H9 (cell line): ENCODE measurements at regions not wholly inside any gene's neighbourhood (a gene's known extent, or its start where the extent isn't known, plus 50 kb on each side); places are given as distances from the start of the nearest gene placed in this dataset.

Experiments
- DNase-seq: peaks from one replicate; pipeline ENCODE4 v3.0.0-alpha.2; 2017
- H2AFZ ChIP-seq: one replicate; pipeline ENCODE4 v1.6.1; 2013; ENCODE audit warnings: mild to moderate bottlenecking, low read length, control low read depth, moderate library complexity
- H2AK5ac ChIP-seq: 2 replicates; pipeline ENCODE4 v1.6.1; 2013; ENCODE audit warnings: low read length, control low read depth, mixed read lengths; ENCODE audit not compliant: insufficient read length
- H2BK120ac ChIP-seq: one replicate; pipeline ENCODE4 v1.6.1; 2013; ENCODE audit warnings: low read depth, mild to moderate bottlenecking, low read length, control low read depth, inconsistent platforms; ENCODE audit not compliant: poor library complexity, severe bottlenecking
- H2BK12ac ChIP-seq: 2 replicates; pipeline ENCODE4 v1.6.1; 2013; ENCODE audit warnings: low read length, control low read depth, mixed read lengths, low read depth; ENCODE audit not compliant: insufficient read length
- H2BK15ac ChIP-seq: 2 replicates; pipeline ENCODE4 v1.6.1; 2013; ENCODE audit warnings: low read depth, low read length, control low read depth
- H2BK20ac ChIP-seq: one replicate; pipeline ENCODE4 v1.6.1; 2013; ENCODE audit warnings: low read depth, mild to moderate bottlenecking, low read length, control low read depth, inconsistent platforms; ENCODE audit not compliant: poor library complexity, severe bottlenecking
- H2BK5ac ChIP-seq: 2 replicates; pipeline ENCODE4 v1.6.1; 2013; ENCODE audit warnings: low read length, control low read depth, mixed read lengths; ENCODE audit not compliant: insufficient read length
- H3K14ac ChIP-seq: 2 replicates; pipeline ENCODE4 v1.6.1; 2013; ENCODE audit warnings: low read length, control low read depth; ENCODE audit not compliant: insufficient read depth
- H3K18ac ChIP-seq: 2 replicates; pipeline ENCODE4 v1.6.1; 2013; ENCODE audit warnings: low read depth, mild to moderate bottlenecking, mixed read lengths, low read length, control low read depth; ENCODE audit not compliant: insufficient read length
- H3K23ac ChIP-seq: 2 replicates; pipeline ENCODE4 v1.6.1; 2013; ENCODE audit warnings: low read length, control low read depth, mixed read lengths, low read depth; ENCODE audit not compliant: insufficient read length
- H3K23me2 ChIP-seq: 2 replicates; pipeline ENCODE4 v1.6.1; 2013; ENCODE audit warnings: low read depth, mild to moderate bottlenecking, mixed read lengths, low read length, control low read depth; ENCODE audit not compliant: insufficient read length, poor library complexity, severe bottlenecking
- H3K27ac ChIP-seq: 2 replicates; pipeline ENCODE4 v1.5.1; 2013; ENCODE audit warnings: low read length, control low read depth, mixed read lengths, low read depth; ENCODE audit not compliant: insufficient read length
- H3K27me3 ChIP-seq: 2 replicates; pipeline ENCODE4 v1.6.1; 2013; ENCODE audit warnings: low read length, control low read depth, inconsistent platforms; ENCODE audit not compliant: insufficient read depth
- H3K4ac ChIP-seq: 2 replicates; pipeline ENCODE4 v1.6.1; 2013; ENCODE audit warnings: low read depth, mild to moderate bottlenecking, control low read depth, inconsistent platforms, low read length, moderate library complexity
- H3K4me1 ChIP-seq: 2 replicates; pipeline ENCODE4 v1.6.1; 2013; ENCODE audit warnings: low read length, control low read depth, inconsistent platforms; ENCODE audit not compliant: insufficient read depth
- H3K4me2 ChIP-seq: 2 replicates; pipeline ENCODE4 v1.6.1; 2013; ENCODE audit warnings: low read length, control low read depth, mixed read lengths; ENCODE audit not compliant: insufficient read length, insufficient read depth
- H3K56ac ChIP-seq: 2 replicates; pipeline ENCODE4 v1.6.1; 2013; ENCODE audit warnings: low read depth, mild to moderate bottlenecking, mixed read lengths, low read length, control low read depth; ENCODE audit not compliant: insufficient read length
- H3K79me1 ChIP-seq: 2 replicates; pipeline ENCODE4 v1.6.1; 2013; ENCODE audit warnings: low read depth, mild to moderate bottlenecking, moderate library complexity, low read length, control low read depth, inconsistent platforms; ENCODE audit not compliant: insufficient read depth, poor library complexity, severe bottlenecking
- H3K79me2 ChIP-seq: 2 replicates; pipeline ENCODE4 v1.6.1; 2013; ENCODE audit warnings: low read length, control low read depth, inconsistent platforms; ENCODE audit not compliant: insufficient read depth
- H3K9ac ChIP-seq: 2 replicates; pipeline ENCODE4 v1.6.1; 2013; ENCODE audit warnings: low read length, control low read depth, mixed read lengths; ENCODE audit not compliant: insufficient read length; ENCODE audit errors: extremely low read depth
- H3K9me3 ChIP-seq: one replicate; pipeline ENCODE4 v1.6.1; 2013; ENCODE audit warnings: low read depth, low read length, inconsistent platforms; ENCODE audit not compliant: control insufficient read depth
- H3T11ph ChIP-seq: one replicate; pipeline ENCODE4 v1.6.1; 2013; ENCODE audit warnings: mild to moderate bottlenecking, low read length, control low read depth, inconsistent platforms
- H4K20me1 ChIP-seq: one replicate; pipeline ENCODE4 v1.6.1; 2013; ENCODE audit not compliant: control insufficient read depth, insufficient read length, insufficient read depth
- H4K5ac ChIP-seq: 2 replicates; pipeline ENCODE4 v1.6.1; 2013; ENCODE audit warnings: low read depth, mild to moderate bottlenecking, mixed read lengths, low read length, control low read depth; ENCODE audit not compliant: insufficient read length
- H4K8ac ChIP-seq: replicated peaks from 2 replicates; pipeline ENCODE4 v1.6.1; 2013; ENCODE audit warnings: low read length, control low read depth, mixed read lengths, low read depth; ENCODE audit not compliant: insufficient read length
- H4K91ac ChIP-seq: 2 replicates; pipeline ENCODE4 v1.6.1; 2013; ENCODE audit warnings: low read depth, mild to moderate bottlenecking, moderate library complexity, mixed read lengths, low read length, control low read depth; ENCODE audit not compliant: insufficient read length
- H3K27ac Mint-ChIP-seq, 3 experiments: 2 replicates in 2 of 3; 3 replicates in 1 of 3; pipeline ENCODE4 v1.8.0; 2020 to 2021; ENCODE audit warnings: mixed read lengths in 3 of 3, mild to moderate bottlenecking in 1 of 3, moderate library complexity in 1 of 3
- H3K27me3 Mint-ChIP-seq: 2 replicates; pipeline ENCODE4 v1.8.0; 2021; ENCODE audit warnings: low read depth, mild to moderate bottlenecking, moderate library complexity, mixed read lengths
- H3K36me3 Mint-ChIP-seq, 3 experiments: 2 replicates in 2 of 3; 3 replicates in 1 of 3; pipeline ENCODE4 v1.8.0; 2020 to 2021; ENCODE audit warnings: low read depth in 3 of 3, mixed read lengths in 3 of 3; ENCODE audit not compliant: insufficient read depth in 1 of 3
- H3K4me1 Mint-ChIP-seq, 2 experiments: 2 replicates each; pipeline ENCODE4 v1.8.0; 2020; ENCODE audit warnings: mixed read lengths in 2 of 2
- H3K4me3 Mint-ChIP-seq, 2 experiments: 2 replicates in 1 of 2; 3 replicates in 1 of 2; pipeline ENCODE4 v1.8.0; 2020 to 2021; ENCODE audit warnings: mild to moderate bottlenecking in 2 of 2, mixed read lengths in 2 of 2, moderate library complexity in 1 of 2
- H3K9me3 Mint-ChIP-seq, 2 experiments: 2 replicates in 1 of 2; 3 replicates in 1 of 2; pipeline ENCODE4 v1.8.0; 2020; ENCODE audit warnings: mild to moderate bottlenecking in 2 of 2, mixed read lengths in 2 of 2, moderate library complexity in 1 of 2
- CTCF ChIP-seq: fragments of 200-600 bp; sonication (generic); conservative IDR thresholded peaks from 3 replicates; pipeline ENCODE4 v1.8.0; 2021; ENCODE audit warnings: antibody characterized with exemption, mild to moderate bottlenecking
- WGBS: extraction: QIAGEN DNeasy Blood & Tissue Kit; methylation state at CpG from one replicate; pipeline ENCODE4 v1.1.7; 2013; ENCODE audit warnings: missing lambda C conversion rate, low lambda C conversion rate, mixed read lengths; ENCODE audit not compliant: insufficient read length; ENCODE audit errors: extremely low coverage; 5-methylcytosine and 5-hydroxymethylcytosine counted together

GRCh38 chr7:45987521-45988290 is 66.6 kb upstream of the IGFBP3 start:
- no peak for DNase-seq
- Histone ChIP-seq H3K23me2 (no peaks in the 10 kb centered on the region), H3T11ph (no peak overlapping the region), H2BK5ac (no peak overlapping the region), H4K91ac (no peak overlapping the region), H4K5ac (no peak overlapping the region), H2AFZ (no peak overlapping the region), H4K8ac (no peak overlapping the region), H3K18ac (no peak overlapping the region), H3K9me3 (no peaks in the 10 kb centered on the region), H3K23ac (no peak overlapping the region), H3K56ac (no peak overlapping the region), H3K4me2 (no peak overlapping the region), H3K79me1 (no peaks in the 10 kb centered on the region), H3K9ac (no peak overlapping the region), H4K20me1 (no peaks in the 10 kb centered on the region), H3K4me1 (no peaks in the 10 kb centered on the region), H2BK15ac (no peak overlapping the region), H2BK12ac (no peak overlapping the region), H2AK5ac (no peak overlapping the region), H3K14ac (no peak overlapping the region), H3K27me3 (no peaks in the 10 kb centered on the region), H3K79me2 (no peaks in the 10 kb centered on the region), H2BK120ac (no peak overlapping the region), H3K27ac (no peak overlapping the region), H2BK20ac (no peak overlapping the region), H3K4ac (no peak overlapping the region)
- no peak for TF ChIP-seq CTCF
- no peak overlapping the region for H3K4me3 Mint-ChIP-seq
- no CpG with 5 or more reads among the region's 14 CpGs for WGBS
- H3K4me1 Mint-ChIP-seq: peaks cover 2 to 11% of the 10 kb centered on the region in 2 experiments; a peak in 2 of 4 replicates
- H3K27me3 Mint-ChIP-seq: peaks cover 3% of the 10 kb centered on the region
- peaks cover 0 to 10% of the 10 kb centered on the region in 2 experiments; a peak in 2 of 5 replicates for H3K9me3 Mint-ChIP-seq
- no peaks in the 10 kb centered on the region; a peak in 1 of 7 replicates for H3K36me3 Mint-ChIP-seq
- H3K27ac Mint-ChIP-seq: peak overlapping the region in 1 of 3 experiments; percentile 70; a peak in 1 of 7 replicates
